ENCODE measurements at regions not wholly inside any gene's neighbourhood (a gene's known extent, or its start where the extent isn't known, plus 50 kb on each side); places are given as distances from the start of the nearest gene placed in this dataset.

- TF ChIP-seq, protein P1, sequence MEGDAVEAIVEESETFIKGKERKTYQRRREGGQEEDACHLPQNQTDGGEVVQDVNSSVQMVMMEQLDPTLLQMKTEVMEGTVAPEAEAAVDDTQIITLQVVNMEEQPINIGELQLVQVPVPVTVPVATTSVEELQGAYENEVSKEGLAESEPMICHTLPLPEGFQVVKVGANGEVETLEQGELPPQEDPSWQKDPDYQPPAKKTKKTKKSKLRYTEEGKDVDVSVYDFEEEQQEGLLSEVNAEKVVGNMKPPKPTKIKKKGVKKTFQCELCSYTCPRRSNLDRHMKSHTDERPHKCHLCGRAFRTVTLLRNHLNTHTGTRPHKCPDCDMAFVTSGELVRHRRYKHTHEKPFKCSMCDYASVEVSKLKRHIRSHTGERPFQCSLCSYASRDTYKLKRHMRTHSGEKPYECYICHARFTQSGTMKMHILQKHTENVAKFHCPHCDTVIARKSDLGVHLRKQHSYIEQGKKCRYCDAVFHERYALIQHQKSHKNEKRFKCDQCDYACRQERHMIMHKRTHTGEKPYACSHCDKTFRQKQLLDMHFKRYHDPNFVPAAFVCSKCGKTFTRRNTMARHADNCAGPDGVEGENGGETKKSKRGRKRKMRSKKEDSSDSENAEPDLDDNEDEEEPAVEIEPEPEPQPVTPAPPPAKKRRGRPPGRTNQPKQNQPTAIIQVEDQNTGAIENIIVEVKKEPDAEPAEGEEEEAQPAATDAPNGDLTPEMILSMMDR (IDR thresholded peaks at IDR 0.05): no peak
- no peak for TF ChIP-seq ZFX (IDR thresholded peaks at IDR 0.05; ENCODE audit: borderline replicate concordance)
Measured at GRCh38 chr2:194514281-194514680, 1142.7 kb upstream of the SLC39A10 start.

Data from 22Rv1 (cell line).